Nephron progenitor cell (in vitro differentiated cells): ENCODE measurements at regions not wholly inside any gene's neighbourhood (a gene's known extent, or its start where the extent isn't known, plus 50 kb on each side); places are given as distances from the start of the nearest gene placed in this dataset.

ENCODE experiments used
- DNase-seq: peaks from one replicate; pipeline ENCODE4 v3.0.0; 2021
- H3K27ac Mint-ChIP-seq: 2 replicates; pipeline ENCODE4 v1.8.0; 2021; ENCODE audit warnings: mild to moderate bottlenecking, moderate library complexity, mixed read lengths
- H3K27me3 Mint-ChIP-seq: 2 replicates; pipeline ENCODE4 v1.8.0; 2021; ENCODE audit warnings: mild to moderate bottlenecking, low read depth, mixed read lengths; ENCODE audit not compliant: poor library complexity
- H3K36me3 Mint-ChIP-seq: 2 replicates; pipeline ENCODE4 v1.8.0; 2021; ENCODE audit warnings: low read depth, mixed read lengths
- H3K4me1 Mint-ChIP-seq: 2 replicates; pipeline ENCODE4 v1.8.0; 2021; ENCODE audit warnings: mixed read lengths
- H3K4me3 Mint-ChIP-seq: 2 replicates; pipeline ENCODE4 v1.8.0; 2021; ENCODE audit warnings: mild to moderate bottlenecking, moderate library complexity, mixed read lengths
- H3K9me3 Mint-ChIP-seq: 2 replicates; pipeline ENCODE4 v1.8.0; 2021; ENCODE audit warnings: mild to moderate bottlenecking, moderate library complexity, mixed read lengths
- TF ChIP-seq, protein P1 (sequence below): fragments of 200-600 bp; sonication (generic); IDR thresholded peaks from 2 replicates; pipeline ENCODE4 v1.5.0; 2021; ENCODE audit warnings: antibody characterized with exemption

DNA sequence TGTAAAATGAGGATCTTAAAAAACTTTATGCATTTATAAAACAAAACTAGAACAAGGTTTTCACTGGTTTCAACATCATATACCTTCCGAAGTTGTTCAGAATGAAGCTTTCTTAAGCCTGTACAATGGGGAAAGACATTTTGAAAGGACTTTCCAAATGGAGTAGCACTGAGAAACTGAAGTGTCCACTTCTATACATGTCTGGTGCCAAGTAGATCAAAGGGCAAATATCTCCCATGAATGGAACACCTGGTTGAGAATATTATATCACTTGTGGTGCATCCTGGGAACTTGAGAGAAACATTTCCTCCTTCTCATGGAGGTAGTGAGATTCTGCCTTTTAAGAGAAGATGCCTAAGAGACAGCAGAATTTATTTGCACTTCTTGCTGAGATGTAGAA lies 182.1 kb upstream of the ACTBL2 start:
- TF ChIP-seq, protein P1, sequence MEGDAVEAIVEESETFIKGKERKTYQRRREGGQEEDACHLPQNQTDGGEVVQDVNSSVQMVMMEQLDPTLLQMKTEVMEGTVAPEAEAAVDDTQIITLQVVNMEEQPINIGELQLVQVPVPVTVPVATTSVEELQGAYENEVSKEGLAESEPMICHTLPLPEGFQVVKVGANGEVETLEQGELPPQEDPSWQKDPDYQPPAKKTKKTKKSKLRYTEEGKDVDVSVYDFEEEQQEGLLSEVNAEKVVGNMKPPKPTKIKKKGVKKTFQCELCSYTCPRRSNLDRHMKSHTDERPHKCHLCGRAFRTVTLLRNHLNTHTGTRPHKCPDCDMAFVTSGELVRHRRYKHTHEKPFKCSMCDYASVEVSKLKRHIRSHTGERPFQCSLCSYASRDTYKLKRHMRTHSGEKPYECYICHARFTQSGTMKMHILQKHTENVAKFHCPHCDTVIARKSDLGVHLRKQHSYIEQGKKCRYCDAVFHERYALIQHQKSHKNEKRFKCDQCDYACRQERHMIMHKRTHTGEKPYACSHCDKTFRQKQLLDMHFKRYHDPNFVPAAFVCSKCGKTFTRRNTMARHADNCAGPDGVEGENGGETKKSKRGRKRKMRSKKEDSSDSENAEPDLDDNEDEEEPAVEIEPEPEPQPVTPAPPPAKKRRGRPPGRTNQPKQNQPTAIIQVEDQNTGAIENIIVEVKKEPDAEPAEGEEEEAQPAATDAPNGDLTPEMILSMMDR: no peak
- no peak overlapping the region for H3K4me3 Mint-ChIP-seq
- H3K27ac Mint-ChIP-seq: no peak overlapping the region
- H3K9me3 Mint-ChIP-seq: no peaks in the 10 kb centered on the region
- H3K4me1 Mint-ChIP-seq: no peaks in the 10 kb centered on the region
- H3K36me3 Mint-ChIP-seq: no peaks in the 10 kb centered on the region
- no peak for DNase-seq
- H3K27me3 Mint-ChIP-seq: peaks cover 4% of the 10 kb centered on the region

DNA sequence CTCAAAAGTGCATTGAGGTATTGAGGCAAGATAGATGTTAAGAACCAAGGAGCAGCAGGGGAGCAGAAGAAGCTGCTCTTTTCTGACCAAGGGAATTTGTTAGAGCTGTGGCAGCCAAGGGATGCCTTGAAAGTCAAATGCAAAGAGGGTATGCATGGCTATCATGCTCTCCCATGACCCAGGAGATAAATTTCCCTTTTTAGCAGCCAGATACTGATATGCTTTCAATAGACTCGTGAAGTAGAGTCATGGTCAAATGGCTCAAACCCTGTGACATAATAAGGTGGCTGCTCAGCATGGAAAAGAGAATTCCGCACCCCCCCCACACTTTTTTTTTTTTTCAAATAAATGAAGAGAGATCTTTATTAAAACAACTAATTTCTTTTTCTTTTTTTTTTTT lies 180.9 kb upstream of the ACTBL2 start:
- no peak overlapping the region for H3K4me3 Mint-ChIP-seq
- no peaks in the 10 kb centered on the region for H3K9me3 Mint-ChIP-seq
- TF ChIP-seq, protein P1: no peak
- H3K4me1 Mint-ChIP-seq: no peaks in the 10 kb centered on the region
- H3K36me3 Mint-ChIP-seq: no peaks in the 10 kb centered on the region
- no peak overlapping the region for H3K27ac Mint-ChIP-seq
- no peak for DNase-seq
- H3K27me3 Mint-ChIP-seq: peaks cover 4% of the 10 kb centered on the region

DNA sequence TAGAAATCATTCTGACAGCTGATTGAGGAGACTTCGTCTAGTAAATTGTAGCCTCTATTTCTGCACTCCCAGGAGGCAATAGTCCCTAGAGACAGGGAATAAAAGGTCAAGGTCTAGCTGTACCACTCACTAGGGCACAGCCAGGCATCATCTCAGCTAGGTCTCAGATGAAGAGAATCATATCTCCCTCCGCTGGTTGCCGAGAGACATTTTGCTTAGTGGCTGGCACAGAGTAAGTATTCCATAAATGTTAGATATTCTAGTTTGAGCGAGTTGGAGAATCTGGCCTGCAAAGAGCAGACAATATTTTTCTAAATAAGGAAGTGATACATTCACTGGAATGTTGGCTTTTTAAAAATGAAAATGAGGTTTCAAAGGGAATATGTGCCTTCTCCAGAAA lies 180.4 kb upstream of the ACTBL2 start:
- Mint-ChIP-seq H3K36me3 (no peaks in the 10 kb centered on the region), H3K27me3 (peaks cover 4% of the 10 kb centered on the region), H3K27ac (no peak overlapping the region), H3K4me3 (no peak overlapping the region), H3K4me1 (no peaks in the 10 kb centered on the region), H3K9me3 (no peaks in the 10 kb centered on the region)
- TF ChIP-seq, protein P1: no peak
- DNase-seq: no peak

DNA sequence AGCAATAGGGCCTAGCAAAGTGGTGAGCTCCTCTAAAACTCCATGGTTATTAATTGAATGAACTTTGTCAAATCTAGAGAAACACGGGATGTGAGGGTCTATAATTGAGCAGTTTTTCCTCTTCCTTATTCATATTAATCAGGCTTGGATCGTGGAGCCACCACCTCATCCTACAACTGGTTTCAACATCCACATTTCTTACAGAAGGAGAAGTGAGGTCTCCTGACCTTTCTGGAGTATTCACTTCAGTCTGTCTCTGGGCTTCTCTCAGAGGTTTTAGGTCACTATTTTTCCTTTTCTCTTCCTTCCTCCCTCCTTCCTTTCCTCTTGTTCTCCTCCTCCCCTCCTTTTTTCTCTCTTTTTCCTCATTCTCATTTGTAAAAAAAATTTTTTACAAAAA lies 177.3 kb upstream of the ACTBL2 start:
- no peak overlapping the region for H3K4me3 Mint-ChIP-seq
- peaks cover 15% of the 10 kb centered on the region for H3K9me3 Mint-ChIP-seq
- H3K4me1 Mint-ChIP-seq: no peaks in the 10 kb centered on the region
- TF ChIP-seq, protein P1: no peak
- peaks cover 10% of the 10 kb centered on the region for H3K36me3 Mint-ChIP-seq
- H3K27me3 Mint-ChIP-seq: peaks cover 7% of the 10 kb centered on the region
- H3K27ac Mint-ChIP-seq: no peak overlapping the region
- DNase-seq: no peak

DNA sequence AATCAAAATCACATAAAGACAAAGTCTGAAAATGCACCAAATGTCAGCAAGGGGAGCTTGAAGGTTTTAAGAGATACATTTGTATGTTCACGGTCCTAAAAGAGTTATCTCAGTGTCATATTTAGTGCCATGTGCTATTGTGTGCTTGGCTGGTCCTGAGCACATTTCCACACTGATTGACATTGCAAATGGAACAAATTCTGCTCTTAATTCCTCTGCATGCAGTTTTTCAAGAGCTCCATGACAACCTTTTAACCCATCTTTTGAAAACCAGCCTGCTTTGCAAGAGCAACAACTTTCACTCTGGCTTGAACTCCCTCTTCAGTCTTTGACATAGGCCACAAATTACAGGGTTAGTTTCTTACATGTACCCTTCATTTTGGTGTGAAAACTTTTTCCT lies 175.4 kb upstream of the ACTBL2 start:
- H3K4me3 Mint-ChIP-seq: no peak overlapping the region

DNA sequence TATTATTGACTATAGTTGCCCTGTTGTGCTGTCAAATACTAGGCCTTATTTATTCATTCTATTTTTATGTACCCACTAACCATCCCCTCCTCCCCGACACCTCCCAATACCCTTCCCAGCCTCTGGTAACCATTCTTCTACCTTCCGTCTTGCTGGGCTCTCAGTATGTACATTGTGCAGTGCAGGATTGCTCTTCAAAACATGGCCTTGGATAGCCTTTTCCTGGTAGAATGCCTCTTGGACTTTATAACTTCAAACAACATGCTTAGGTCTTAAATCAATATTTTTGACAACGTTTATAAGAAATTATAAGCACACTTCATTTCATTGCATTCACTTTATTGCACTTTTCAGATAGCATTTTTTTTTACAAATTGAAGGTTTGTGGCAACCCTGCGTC lies 172.6 kb upstream of the ACTBL2 start:
- Mint-ChIP-seq H3K4me1 (no peaks in the 10 kb centered on the region), H3K27ac (no peak overlapping the region), H3K27me3 (peaks cover 7% of the 10 kb centered on the region), H3K4me3 (no peak overlapping the region), H3K36me3 (peaks cover 15% of the 10 kb centered on the region), H3K9me3 (peaks cover 21% of the 10 kb centered on the region)
- TF ChIP-seq, protein P1: no peak
- no peak for DNase-seq

More for the DNA sequence above, 175.4 kb upstream of the ACTBL2 start:
- Mint-ChIP-seq H3K4me1 (no peaks in the 10 kb centered on the region), H3K27me3 (peaks cover 7% of the 10 kb centered on the region), H3K36me3 (peaks cover 10% of the 10 kb centered on the region), H3K27ac (no peak overlapping the region), H3K9me3 (peaks cover 15% of the 10 kb centered on the region)
- TF ChIP-seq, protein P1: no peak
- DNase-seq: no peak
